Neural progenitor cell (in vitro differentiated cells): ENCODE measurements at regions not wholly inside any gene's neighbourhood (a gene's known extent, or its start where the extent isn't known, plus 50 kb on each side); places are given as distances from the start of the nearest gene placed in this dataset.

Experiments used
- CTCF ChIP-seq: fragments of 200-600 bp; sonication (generic); IDR thresholded peaks from 2 replicates; pipeline ENCODE4 v1.5.1; 2017; ENCODE audit warnings: antibody characterized with exemption, mild to moderate bottlenecking
- EZH2 ChIP-seq: fragments of 200-600 bp; sonication (generic); IDR thresholded peaks from 2 replicates; pipeline ENCODE4 v1.6.1; 2017; ENCODE audit warnings: antibody characterized with exemption, mild to moderate bottlenecking, moderate library complexity
- EZH2phosphoT487 ChIP-seq: fragments of 200-600 bp; sonication (generic); IDR thresholded peaks from 2 replicates; pipeline ENCODE4 v1.6.1; 2017; ENCODE audit warnings: antibody characterized with exemption

GRCh38 chr9:18129809-18130334 lies 344.1 kb upstream of the ADAMTSL1 start:
- TF ChIP-seq CTCF: no peak
- no peak for TF ChIP-seq EZH2
- TF ChIP-seq EZH2phosphoT487: no peak
